ENCODE measurements at regions not wholly inside any gene's neighbourhood (a gene's known extent, or its start where the extent isn't known, plus 50 kb on each side); places are given as distances from the start of the nearest gene placed in this dataset.

GRCh38 chrX:10048707-10049106, 81.5 kb downstream of the CLDN34 start:
- Histone ChIP-seq H3K36me3 (ENCODE audit: insufficient read depth, low read length) (no peaks in the 10 kb centered on the region), H3K79me2 (ENCODE audit: insufficient read depth, low read length) (no peaks in the 10 kb centered on the region), H3F3A (ENCODE audit: insufficient read depth, low read length) (no peaks in the 10 kb centered on the region), H3K4me1 (ENCODE audit: insufficient read depth, low read length, severe bottlenecking) (no peaks in the 10 kb centered on the region), H4K20me1 (ENCODE audit: insufficient read depth, low read length) (no peaks in the 10 kb centered on the region), H3K9ac (ENCODE audit: low read length) (no peak overlapping the region), H3K9me2 (ENCODE audit: low read depth, low read length) (no peaks in the 10 kb centered on the region), H3K27me3 (ENCODE audit: insufficient read depth, low read length) (no peaks in the 10 kb centered on the region), H3K27ac (ENCODE audit: low read depth, low read length, poor library complexity, severe bottlenecking) (no peak overlapping the region), H3K4me3 (ENCODE audit: low read depth, low read length, poor library complexity, severe bottlenecking) (no peak overlapping the region), H3K9me3 (ENCODE audit: low read length) (no peaks in the 10 kb centered on the region), H2AFZ (ENCODE audit: low read length) (no peak overlapping the region), H3K4me2 (ENCODE audit: low read length) (no peak overlapping the region)
- TF ChIP-seq CTCF (IDR thresholded peaks at IDR 0.05; ENCODE audit: low read length) (no peak), EZH2 (IDR thresholded peaks at IDR 0.05; ENCODE audit: borderline replicate concordance, low read length) (no peak)

- no peaks in the 10 kb centered on the region for H3F3A ChIP-seq (ENCODE audit: insufficient read depth, low read length)
- no peak overlapping the region for H2AFZ ChIP-seq (ENCODE audit: low read length)
- no peaks in the 10 kb centered on the region for H3K79me2 ChIP-seq (ENCODE audit: insufficient read depth, low read length)
- no peak overlapping the region for H3K27ac ChIP-seq (ENCODE audit: low read depth, low read length, poor library complexity, severe bottlenecking)
- no peak overlapping the region for H3K4me2 ChIP-seq (ENCODE audit: low read length)
- no peaks in the 10 kb centered on the region for H3K4me1 ChIP-seq (ENCODE audit: insufficient read depth, low read length, severe bottlenecking)
- H3K27me3 ChIP-seq (ENCODE audit: insufficient read depth, low read length) = no peaks in the 10 kb centered on the region
- no peak overlapping the region for H3K4me3 ChIP-seq (ENCODE audit: low read depth, low read length, poor library complexity, severe bottlenecking)
- no peaks in the 10 kb centered on the region for H3K36me3 ChIP-seq (ENCODE audit: insufficient read depth, low read length)
- H4K20me1 ChIP-seq (ENCODE audit: insufficient read depth, low read length) = no peaks in the 10 kb centered on the region
- no peak overlapping the region for H3K9ac ChIP-seq (ENCODE audit: low read length)
- TF ChIP-seq EZH2 (IDR thresholded peaks at IDR 0.05; ENCODE audit: borderline replicate concordance, low read length) (no peak), CTCF (IDR thresholded peaks at IDR 0.05; ENCODE audit: low read length) (no peak)
- H3K9me3 ChIP-seq (ENCODE audit: low read length) = no peaks in the 10 kb centered on the region
- H3K9me2 ChIP-seq (ENCODE audit: low read depth, low read length) = no peaks in the 10 kb centered on the region
Observed at GRCh38 chrX:10049236-10049635, 82.1 kb downstream of the CLDN34 start.

GRCh38 chrX:10050481-10050880, 83.3 kb downstream of the CLDN34 start:
- H2AFZ ChIP-seq (ENCODE audit: low read length) = no peak overlapping the region
- H3F3A ChIP-seq (ENCODE audit: insufficient read depth, low read length) = no peaks in the 10 kb centered on the region
- H3K27ac ChIP-seq (ENCODE audit: low read depth, low read length, poor library complexity, severe bottlenecking) = no peak overlapping the region
- H3K4me3 ChIP-seq (ENCODE audit: low read depth, low read length, poor library complexity, severe bottlenecking) = no peak overlapping the region
- no peaks in the 10 kb centered on the region for H3K36me3 ChIP-seq (ENCODE audit: insufficient read depth, low read length)
- no peaks in the 10 kb centered on the region for H3K79me2 ChIP-seq (ENCODE audit: insufficient read depth, low read length)
- no peaks in the 10 kb centered on the region for H3K27me3 ChIP-seq (ENCODE audit: insufficient read depth, low read length)
- TF ChIP-seq CTCF (IDR thresholded peaks at IDR 0.05; ENCODE audit: low read length) (no peak), EZH2 (IDR thresholded peaks at IDR 0.05; ENCODE audit: borderline replicate concordance, low read length) (no peak)
- no peaks in the 10 kb centered on the region for H3K4me1 ChIP-seq (ENCODE audit: insufficient read depth, low read length, severe bottlenecking)
- H3K9ac ChIP-seq (ENCODE audit: low read length) = no peak overlapping the region
- no peaks in the 10 kb centered on the region for H3K9me2 ChIP-seq (ENCODE audit: low read depth, low read length)
- no peaks in the 10 kb centered on the region for H3K9me3 ChIP-seq (ENCODE audit: low read length)
- no peak overlapping the region for H3K4me2 ChIP-seq (ENCODE audit: low read length)
- no peaks in the 10 kb centered on the region for H4K20me1 ChIP-seq (ENCODE audit: insufficient read depth, low read length)

Data from OCI-LY1 (cell line).